GM20000 (cell line): ENCODE measurements at regions not wholly inside any gene's neighbourhood (a gene's known extent, or its start where the extent isn't known, plus 50 kb on each side); places are given as distances from the start of the nearest gene placed in this dataset.

Experiments used
- DNase-seq: peaks from one replicate; pipeline ENCODE4 v3.0.0; 2012; ENCODE audit warnings: low spot score
- TF ChIP-seq, protein P1 (sequence below): IDR thresholded peaks from 2 replicates; pipeline ENCODE4 v1.5.1; 2012; ENCODE audit warnings: mild to moderate bottlenecking, control low read depth; ENCODE audit errors: extremely low read depth, missing control alignments

DNA sequence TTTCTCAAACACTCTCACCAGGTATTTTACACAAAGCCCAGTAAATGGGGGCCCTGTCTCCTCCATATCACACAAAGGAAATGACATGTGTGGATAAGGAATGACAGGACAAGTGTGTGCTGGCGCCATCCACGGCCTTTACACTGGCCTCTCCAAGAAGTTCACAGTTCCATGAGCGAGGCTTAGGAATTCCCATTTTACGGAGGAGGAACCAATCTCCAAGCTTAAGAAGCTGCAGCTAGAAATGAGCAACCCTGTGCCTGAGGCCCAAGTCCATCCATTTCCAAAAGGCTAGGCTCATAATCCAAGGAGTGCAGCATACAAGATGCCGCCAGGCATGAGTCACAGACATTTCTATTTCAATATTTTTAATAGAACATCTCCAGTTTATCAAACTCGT, 203.4 kb downstream of the AUH start:
- TF ChIP-seq, protein P1, sequence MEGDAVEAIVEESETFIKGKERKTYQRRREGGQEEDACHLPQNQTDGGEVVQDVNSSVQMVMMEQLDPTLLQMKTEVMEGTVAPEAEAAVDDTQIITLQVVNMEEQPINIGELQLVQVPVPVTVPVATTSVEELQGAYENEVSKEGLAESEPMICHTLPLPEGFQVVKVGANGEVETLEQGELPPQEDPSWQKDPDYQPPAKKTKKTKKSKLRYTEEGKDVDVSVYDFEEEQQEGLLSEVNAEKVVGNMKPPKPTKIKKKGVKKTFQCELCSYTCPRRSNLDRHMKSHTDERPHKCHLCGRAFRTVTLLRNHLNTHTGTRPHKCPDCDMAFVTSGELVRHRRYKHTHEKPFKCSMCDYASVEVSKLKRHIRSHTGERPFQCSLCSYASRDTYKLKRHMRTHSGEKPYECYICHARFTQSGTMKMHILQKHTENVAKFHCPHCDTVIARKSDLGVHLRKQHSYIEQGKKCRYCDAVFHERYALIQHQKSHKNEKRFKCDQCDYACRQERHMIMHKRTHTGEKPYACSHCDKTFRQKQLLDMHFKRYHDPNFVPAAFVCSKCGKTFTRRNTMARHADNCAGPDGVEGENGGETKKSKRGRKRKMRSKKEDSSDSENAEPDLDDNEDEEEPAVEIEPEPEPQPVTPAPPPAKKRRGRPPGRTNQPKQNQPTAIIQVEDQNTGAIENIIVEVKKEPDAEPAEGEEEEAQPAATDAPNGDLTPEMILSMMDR: no peak
- DNase-seq: no peak

DNA sequence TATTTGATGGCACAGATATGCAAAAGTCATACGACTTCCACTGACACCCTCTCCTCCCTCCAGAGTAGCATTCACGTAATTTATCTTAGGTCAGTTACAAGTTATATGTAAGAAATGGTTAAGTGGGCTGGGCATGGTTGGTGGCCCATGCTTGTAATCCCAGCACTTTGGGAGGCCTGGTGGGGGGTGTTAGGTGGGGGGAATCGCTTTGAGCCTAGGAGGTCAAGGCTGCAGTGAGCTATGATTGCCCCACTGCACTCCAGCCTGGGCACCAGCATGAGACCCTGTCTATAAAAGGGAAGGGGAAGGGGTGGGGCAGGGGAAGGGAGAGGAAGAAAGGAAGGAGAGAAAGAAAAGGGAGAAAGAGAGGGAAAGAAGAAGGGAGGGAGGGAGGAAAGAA, 202.8 kb downstream of the AUH start:
- TF ChIP-seq, protein P1: no peak
- DNase-seq: no peak

DNA sequence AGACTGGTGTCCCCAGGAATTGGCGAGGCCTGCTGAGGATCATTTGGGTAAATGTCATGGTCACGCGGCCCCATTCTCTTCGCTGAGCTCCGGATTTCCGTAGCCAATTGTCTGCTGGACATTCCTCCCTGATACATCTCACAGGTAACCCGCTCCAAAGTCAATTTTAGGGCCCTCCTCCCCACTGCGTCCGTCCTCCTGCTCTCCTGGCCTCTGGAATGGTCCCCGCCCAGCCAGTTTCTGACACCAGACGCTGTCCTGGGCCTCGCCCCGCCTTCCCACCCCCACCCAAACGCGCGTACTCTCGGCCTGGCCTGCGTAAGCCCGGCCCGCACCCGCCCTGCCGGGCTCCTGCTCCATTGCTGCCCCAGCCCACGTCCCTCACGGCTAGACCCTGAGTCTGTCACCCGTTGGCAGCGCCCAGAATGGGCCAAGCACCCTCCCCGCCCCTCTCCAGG, 202.0 kb downstream of the AUH start:
- DNase-seq: no peak

DNA sequence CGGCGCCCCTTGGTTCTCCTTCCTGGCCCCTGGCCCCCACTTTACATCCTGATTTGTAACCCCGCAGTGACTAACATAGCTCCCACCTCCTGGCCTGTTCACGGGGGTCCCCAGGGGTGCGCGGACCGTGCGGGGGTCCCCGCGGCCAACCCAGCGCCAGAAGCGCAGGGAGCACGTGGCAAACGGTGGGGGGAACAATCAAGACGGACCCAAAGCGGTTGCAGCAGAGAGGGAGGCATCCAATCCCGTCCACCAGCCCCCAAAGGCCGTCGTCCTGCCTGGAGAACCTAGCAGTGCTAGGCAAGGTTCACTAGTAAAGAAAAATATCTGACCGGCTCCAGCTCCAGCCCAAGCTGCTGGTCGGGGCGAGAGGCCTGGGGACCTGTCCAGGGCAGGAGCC, 201.5 kb downstream of the AUH start:
- TF ChIP-seq, protein P1: no peak
- DNase-seq: no peak

More for the DNA sequence above, 202.0 kb downstream of the AUH start:
- TF ChIP-seq, protein P1: no peak

DNA sequence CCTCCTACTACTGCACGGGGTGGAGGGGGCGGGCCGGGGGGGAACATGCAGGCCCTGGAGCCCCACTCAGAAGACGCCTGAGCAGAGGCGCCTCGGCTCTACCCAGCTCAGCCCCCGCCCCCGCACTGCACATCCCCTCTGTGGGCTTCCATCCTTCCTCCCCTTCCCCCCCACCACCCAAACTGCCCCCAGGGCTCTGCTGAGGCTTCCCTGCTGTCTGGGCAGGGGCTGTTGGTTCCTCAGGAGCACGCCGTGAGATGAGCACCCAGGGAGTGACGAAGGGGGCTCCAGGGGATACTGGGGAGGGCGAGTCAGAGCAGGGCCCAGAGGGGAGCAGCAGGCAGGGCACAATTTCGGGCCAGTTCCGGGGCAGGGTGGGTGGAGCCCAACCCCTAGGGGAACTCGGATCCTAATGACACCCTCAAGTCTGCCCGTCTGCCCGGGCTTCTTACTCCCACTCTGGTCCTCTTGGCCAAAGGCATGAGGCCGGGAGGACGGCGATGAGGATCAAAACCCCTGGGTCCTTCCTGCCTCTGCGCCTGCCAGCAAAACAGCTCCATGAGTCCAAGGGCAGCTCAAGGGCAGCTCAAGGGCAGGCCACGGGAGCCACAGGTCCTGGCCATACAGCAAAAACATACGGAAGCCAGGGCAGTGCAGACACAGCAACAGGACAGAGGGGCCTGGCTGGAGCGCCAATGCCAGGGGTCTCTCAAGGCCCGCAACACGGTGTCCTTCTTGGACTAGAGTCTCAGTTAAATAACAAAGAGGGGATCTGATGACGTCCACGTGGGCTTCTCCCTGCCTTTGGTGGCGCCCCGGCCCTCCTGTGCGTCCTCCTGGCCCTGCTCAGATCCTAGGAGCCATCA, 200.9 kb downstream of the AUH start:
- no peak for DNase-seq
- TF ChIP-seq, protein P1: no peak

DNA sequence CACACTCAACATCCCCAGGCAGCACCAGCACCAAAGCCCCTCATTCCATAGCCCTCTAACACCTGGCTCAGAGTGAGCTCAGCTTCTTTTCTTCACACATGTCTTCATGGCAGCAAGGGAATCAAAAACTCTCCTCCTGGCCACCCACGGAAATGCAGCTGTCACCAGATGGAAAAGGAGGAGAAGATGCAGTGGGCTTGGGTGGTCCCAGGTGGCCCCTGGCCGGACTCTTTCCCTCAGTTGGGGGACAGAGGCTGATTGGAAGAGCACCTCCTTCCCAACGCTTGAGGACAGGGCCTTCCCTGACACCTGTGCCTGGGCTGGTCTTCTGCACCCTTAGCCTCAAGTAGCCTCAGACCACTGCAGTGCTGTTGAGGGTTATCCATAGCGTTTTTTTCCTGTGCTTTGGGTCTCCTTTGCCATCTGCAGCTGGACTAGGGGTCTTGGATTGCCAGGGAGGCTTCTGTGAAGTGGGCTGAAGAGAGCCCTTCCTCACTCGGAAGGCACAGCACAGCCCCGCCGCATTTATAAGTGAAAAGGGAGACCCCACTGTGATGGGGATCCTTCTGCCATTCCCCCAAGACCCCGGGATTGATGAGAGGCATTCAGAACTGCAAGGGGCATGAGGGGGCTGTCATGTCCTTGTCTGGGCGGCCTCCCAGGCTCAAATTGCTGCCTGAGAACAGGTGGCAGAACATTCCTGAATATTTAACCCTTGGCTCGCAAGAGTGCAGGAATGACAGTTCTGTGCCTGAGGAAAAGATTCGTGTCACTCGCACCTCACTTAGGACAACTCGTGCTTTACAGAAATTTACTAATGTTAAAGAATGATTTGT, 200.0 kb downstream of the AUH start:
- no peak for DNase-seq
- TF ChIP-seq, protein P1: no peak

DNA sequence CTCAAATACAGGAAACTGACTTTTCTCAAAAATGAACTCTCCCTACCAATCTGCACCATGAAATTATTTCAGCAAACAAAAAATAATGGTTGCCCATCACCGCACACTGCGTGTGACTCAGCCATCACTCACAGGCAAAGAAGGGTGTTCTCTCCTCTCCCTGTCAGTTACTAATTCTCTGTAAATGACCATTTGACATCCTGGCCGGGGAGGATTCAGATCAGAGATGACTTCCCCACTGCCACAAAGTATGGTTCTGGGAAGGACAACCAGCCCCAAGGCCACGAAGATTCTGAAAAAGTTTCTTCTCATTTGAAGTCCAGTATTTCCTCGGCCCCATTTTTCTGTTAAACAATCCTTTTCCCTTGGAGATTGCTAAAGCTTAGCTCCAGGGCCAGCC, 199.4 kb downstream of the AUH start:
- TF ChIP-seq, protein P1: no peak
- DNase-seq: no peak
